HG02763 (cell line): ENCODE measurements at regions not wholly inside any gene's neighbourhood (a gene's known extent, or its start where the extent isn't known, plus 50 kb on each side); places are given as distances from the start of the nearest gene placed in this dataset.

Experiments used
- ATAC-seq: cut with Tn5 transposase; IDR thresholded peaks from one replicate; pipeline ENCODE4 v1.9.1; 2021; ENCODE audit warnings: mild to moderate bottlenecking, moderate library complexity; ENCODE audit not compliant: unreplicated experiment

DNA sequence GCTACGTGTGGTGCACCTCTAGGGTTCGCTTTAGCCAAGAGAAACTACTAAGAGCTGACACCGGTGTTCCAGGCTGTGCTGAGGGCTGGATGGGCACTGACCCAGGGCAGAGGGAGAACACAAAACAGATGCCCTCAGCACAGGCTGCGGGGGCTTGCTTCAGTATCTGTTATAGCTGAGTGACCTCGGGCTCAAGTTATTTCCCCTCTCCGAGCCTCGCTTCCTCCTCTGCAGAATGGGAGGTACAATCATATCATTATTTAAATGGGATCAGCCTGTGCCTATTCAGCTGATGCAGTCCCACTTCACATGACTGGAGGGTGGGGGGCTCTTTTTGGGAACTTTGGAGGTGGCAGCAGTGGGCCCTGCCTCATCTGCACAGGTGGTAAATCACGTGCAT is 156.1 kb upstream of the APCDD1 start:
- ATAC-seq = no peak

DNA sequence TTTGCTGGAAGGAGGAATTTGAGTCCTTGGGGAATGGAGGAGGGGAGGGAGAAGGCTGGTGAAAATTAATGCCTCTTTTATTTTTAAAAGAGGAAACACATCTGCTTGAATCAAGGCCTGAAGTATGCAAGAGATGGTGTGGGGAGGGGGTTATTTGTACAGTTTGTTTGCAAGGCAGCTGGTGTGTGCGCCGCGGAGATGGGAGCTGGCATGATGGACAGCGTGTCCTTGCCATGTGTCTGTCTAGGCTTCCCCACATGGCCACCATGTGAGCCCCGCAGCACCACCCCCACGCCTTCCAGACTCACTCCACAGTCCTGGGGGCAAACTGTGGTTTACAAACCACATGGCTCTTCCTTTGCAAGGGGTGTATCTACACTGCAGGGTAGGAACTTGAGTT is 154.8 kb upstream of the APCDD1 start:
- no peak for ATAC-seq

DNA sequence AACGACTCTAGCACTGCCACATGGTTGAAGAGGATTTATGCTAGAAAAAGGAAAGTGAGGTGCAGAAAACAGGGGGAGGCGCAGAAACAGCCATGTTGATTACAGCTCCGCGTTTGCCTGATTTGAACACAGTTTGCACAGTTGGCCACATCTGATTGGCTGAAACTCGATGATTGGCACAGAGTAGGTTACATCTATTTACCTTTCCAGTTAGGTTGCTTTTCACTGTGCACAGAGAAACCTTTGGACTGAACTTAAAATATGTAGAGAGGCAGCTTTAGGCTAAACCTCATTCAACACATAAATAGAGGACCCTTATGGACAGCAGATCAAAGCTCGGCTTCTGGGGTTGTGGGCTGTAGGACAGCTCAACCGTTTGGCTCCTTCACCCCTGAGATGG is 153.7 kb upstream of the APCDD1 start:
- ATAC-seq = no peak

DNA sequence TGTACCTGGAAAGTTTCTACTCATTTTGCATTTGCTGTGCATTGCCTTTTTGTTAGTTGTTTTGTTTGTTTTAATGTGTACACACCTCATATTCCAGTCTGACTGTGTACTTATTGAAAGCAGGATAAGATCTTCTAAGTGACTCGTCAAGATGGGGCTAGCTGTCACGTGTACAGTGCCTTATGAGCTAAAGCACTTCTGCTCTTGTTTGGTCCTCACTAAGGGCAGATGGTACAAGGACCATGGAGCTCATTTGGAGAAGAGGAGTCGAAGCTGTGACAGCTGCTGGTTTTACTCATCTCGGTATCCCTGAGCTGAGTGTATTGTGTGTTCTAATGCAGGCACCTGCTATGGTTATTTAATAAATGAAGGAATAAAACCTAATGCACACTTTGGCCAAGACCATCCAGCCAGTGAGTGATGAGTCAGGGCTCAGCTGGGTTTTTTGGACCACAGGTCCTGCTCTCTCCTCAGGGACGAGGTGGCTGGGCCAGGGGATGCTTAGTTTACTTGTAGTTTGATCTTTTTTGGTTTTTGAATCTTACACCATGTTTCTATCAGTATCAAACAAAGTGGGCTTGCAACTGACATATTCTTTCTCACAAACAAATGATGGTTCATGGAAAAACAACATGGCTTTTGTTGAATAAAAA is 152.5 kb upstream of the APCDD1 start:
- no peak for ATAC-seq

DNA sequence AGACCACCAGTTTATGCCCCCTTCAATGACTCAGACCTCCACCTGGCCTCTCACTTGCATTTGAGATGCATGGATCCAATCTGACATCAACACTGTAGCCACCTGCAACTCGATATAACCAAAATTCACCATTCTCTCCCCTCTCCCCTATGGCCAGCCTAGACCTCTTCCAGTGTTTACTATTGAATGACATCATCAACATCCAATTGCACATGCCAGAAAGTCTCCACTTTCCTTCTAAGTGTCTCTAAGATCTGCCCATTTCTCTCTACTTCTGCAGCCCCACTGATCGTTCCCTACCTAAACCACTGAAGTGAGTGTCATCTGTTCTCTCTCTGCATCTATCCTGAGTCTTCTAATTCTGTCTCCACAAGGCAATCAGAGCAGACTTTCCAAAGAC is 151.3 kb upstream of the APCDD1 start:
- no peak for ATAC-seq

DNA sequence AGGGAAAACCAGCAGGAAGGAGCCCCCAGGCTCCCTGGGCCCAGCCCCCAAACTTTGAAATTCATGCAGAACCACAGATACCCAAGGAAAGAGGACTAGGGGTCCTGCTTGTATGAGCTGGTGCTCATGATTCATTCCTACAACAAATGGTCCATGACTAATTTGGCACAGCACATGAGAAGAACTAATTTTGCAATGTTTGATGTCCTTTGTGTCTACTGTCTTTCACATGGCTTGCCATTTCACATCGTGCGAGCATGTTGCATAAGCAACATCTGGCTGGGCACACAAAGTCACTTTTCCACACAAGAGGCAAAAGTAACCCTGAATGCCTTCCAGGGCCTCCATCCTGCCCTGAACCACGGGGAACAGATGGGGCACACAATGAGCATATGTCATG is 149.6 kb upstream of the APCDD1 start:
- ATAC-seq = no peak

DNA sequence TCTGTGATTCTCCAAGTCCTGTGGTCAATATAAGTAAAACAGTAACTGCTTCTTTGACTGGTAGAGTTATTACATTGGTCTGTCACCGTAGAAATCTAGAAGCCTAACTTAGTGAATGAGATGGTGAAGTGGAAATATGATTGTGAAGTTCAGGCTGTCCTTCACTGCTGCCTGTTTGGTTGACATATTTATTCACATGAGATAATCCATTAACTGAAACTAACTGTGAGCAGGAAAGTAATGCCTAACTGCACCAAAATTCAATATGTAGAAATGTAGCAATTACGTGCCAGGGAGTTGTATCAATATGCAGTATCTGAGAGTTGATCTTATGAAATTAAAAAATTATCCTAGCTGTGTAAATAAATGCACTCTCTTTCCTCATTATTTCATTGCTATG is 147.7 kb upstream of the APCDD1 start:
- no peak for ATAC-seq

DNA sequence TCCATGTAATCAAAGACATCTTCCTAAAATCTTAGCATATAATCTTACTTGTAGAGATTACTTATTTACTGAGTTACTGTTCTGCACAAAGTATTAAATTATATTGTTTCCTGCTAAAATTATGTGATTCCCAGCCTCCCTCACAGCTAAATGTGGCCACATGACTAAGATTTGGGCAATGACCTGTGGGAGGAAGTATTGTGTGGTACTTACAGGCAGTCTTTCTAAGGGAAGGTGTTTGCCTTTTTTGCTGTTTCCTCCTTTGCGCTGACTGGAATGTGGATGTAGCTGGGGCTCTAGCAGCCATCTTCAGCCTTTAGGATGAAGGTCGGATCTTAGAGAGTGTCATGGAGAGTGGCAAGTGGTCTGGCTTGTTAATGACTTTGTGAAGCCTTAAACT is 146.3 kb upstream of the APCDD1 start:
- ATAC-seq = no peak

DNA sequence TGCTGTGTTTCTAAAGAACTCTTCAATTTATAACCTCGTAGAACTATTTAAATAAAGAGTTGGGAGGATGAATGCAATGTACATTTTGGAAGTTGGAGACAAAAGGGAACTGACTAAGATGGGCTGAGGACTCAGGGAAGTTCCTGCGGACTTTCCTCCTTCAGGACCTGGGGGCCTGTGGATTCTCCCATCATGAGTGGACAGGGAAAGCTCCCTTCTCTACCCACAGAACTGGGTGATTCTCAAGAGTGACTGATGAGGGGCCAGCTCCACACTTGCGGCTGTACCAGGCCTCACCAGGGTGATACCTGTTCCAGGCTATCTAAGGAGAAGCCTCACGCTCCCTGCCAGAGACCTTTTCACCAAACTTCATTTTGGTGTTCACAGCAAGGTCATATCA is 143.8 kb upstream of the APCDD1 start:
- no peak for ATAC-seq

DNA sequence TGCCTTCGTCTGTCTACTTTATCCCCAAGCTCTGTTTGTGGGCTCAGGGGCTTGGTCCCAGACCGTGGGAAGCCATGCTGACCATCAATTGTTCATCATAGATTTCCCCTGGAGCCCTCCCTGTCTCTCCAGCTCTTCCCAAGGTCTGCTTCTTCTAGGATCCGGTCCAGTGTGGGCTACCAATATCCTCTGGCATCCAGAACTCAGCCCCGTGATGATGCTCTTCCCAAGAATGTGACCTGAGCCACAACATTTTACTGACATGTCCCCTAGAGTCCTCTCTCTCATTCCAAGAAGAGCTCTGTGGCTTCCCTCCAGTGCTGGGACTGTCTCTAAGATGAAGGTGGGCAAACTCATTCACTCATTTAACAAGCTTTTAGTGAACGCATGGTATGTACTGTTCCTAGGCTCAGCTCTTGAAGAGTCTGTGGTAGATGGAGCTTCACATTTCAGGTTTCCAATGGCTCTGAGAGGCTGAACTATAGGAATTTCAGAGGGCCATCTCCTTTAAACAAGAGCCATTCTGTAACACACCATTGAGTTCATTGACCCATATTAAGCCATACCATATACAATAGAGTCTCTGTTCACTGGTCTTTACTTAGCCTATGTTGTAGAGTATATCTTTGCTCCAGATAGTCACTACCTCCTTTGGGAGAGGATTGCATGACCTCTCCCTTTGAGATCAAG is 142.0 kb upstream of the APCDD1 start:
- ATAC-seq = no peak

DNA sequence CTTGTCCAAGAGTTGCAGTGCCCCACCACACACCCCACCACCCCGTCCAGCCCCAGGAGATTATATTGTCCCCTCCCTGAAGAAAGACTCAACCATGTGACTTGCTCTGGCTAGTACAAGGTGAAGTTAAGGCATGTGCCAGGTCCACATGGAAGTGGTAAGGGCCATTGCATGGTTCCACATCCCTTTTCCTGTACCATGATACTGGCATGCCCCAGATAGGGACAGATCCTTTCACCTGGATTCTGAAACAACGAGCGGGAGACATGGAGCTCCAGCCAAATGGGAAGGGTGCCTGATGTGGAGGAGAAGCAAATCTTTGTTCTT is 141.5 kb upstream of the APCDD1 start:
- no peak for ATAC-seq

DNA sequence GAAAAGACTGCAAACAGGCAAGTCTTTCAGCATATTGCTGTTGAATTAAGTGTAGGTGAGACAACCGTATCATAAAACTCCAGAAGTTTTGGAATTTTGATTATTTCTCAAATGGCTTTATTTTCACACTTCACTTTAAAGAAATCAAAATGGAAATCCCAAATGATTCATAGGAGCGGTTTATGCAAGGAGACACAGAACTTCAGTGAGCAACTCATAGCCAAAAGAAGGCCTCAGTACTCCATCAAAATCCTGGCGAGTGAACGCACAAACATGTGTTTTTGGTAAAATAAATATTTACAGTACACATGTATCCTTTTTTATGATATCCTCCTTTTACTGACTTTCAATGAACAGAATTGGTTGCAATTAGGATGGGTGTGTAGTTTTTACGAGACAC is 140.4 kb upstream of the APCDD1 start:
- no peak for ATAC-seq

DNA sequence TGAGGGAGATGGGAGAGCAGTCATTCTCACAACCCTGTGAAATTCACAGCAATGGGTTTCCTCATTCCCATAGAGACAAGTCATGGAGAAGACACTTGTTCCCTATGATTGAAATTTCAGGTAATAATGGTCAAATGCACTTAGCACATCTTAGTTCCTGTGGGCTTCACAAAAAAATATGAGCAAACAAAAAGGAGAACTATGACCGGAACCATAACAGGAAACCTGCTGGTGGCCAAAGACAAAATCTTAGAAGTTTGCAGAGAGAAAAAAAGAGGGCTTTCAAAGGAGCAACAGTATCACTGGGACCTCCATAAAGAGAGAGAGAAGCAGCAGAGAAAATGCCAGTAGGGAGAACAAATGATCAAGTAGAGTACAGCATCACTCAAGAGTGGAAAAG is 138.9 kb upstream of the APCDD1 start:
- no peak for ATAC-seq

DNA sequence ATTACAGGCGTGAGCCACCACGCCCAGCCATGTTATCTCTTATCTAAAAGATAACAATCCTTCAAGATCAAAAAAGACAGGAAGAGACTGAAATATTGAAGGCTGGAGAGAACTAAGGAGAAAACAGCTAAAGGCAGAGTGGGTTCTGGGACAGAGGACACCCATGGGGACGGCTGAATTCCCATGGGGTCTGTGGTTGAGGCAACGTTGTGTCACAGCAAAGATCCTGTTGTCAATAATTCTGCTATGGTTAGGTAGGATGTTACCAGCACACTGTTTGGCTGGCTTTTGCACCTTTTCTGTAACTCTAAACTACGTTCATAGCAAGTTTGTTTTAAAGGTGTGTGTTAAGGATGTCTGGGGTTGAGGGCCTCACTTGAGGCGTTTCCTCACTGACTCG is 137.7 kb upstream of the APCDD1 start:
- ATAC-seq = no peak

DNA sequence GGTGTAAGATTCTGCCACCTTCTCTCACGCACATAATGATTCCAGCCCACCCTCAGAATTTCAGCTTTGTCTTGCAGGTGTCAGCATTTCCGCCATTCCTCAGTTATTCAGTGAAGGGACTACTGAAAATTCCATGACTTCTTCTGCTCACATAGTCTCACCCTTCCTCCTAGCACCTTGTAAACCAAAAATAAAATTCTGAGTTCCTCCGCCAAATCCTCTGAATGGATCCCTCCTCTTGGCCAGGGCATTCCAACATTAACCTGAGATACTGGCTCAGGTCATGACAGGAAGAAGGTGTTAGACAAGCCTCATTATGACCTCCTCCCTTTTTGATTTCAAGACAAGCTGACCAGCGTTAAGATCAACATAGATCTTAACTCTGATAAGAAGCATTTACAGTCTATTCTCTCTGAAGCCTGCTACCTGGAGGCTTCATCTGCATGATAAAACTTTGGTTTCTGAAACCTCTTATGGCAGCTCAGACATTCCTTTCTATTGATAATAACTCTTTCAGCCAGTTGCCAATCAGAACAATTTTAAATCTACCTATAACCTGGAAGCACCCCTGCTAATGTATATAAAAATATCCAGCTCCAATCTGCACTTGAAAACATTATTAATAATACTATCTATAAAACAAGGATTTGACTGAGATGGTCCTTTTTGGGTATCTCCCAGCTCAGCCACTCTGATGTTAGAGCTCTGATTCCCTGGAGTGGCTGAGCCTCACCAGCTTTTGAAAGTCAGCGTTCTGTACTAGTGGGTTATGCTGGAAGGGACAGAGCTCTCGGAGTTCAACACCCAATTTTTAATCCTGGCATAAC is 136.4 kb upstream of the APCDD1 start:
- ATAC-seq = no peak

DNA sequence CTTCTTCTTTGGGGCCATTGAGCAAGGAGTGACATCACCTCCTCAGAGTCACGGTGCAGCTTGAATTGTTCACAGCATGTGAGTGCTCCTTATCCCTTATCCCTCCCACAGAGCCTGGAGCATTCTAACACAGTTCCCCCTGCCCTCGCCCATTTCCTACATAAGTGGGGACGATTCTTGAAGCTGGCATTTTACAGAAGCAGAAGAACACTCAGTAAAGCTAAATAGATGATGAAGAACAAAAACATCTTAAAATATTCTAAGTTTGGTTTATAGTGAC is 135.8 kb upstream of the APCDD1 start:
- ATAC-seq = no peak

DNA sequence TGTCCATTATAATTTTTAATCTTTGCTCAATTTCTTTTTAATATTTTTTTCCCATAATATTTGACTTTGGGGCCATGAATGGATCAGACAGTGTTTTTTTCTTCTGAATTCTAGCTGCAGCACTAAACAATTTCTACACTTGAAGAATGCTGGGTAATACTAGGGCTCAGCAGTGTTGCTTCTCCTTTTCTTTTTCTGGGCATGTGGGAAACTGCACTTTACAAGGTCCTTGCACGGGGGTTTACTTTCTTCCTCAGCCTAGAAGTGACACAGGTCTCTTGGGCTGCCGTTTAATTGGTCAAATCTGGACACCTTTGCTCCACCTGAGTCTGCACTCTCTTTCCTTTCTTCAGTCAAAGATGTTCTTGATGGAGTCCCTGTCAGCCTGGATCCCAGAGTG is 135.4 kb upstream of the APCDD1 start:
- ATAC-seq = no peak

DNA sequence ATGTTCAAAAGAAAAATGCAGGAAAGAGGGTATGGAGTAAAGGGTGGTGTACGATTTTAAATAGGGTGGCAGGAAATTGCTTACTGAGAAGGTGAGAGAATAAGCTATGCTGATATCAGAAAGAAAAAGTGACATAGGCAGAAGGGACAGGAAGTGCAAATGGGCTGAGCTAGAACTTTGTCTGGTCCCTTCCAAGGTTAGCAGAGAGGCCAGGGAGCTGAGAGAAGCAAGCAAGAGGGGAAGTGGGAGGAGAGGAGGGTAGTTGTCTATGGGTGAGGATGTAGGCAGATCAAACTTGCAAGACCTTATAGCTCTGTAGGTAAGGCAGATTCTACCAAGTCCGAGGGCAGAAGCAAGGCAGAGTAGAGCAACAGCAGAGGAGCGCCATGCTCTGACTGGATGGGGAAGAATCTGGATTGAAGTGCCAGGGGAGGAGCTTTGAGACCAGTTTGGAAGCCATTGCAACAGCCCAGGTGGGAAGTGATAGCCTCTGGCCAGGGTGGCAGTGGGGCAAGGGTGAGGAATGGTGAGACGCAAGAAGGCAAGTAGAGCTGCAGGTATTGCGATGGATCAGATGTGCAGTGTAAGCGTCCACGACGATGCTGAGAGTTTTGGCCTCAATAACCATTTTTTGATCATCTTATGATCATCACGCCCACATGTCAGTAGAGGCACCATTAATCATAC is 134.4 kb upstream of the APCDD1 start:
- no peak for ATAC-seq

DNA sequence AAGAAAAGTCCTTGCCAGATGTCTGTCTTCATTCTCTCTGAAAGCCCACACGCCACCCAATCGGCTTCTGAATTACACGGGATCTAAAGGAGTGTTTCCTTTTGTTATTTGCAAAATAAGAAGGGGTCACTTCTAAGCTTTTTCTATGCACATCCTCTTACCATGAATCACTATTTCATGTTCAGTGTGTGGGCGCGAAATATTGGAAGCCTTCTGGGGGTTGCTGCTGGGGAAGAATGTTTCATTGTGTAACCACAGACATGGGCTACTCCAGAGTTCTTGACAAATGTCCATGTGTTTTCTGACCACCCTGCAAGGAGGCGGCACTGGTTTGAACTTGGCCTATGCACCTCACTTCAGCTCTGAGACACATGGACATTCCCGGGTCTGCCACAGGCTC is 133.6 kb upstream of the APCDD1 start:
- no peak for ATAC-seq

DNA sequence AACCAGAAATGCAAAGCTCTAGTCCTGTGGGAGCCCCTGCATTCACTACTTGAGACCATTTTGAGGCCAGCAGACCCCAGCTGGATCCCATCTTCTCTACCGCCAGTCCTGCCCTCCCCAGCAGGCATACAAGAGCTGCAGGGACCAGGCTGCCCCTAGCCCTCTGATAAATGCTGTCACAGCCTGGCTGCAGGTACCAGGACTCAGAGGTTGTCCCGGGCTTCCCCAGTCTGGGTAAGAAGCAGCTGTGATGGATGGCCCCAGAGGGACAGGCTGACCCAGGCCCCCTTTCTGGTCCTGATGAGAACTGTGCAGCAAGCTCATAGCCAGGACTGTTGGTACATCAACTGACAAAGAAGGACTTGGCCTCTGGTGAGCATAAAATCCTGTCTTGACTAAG is 132.9 kb upstream of the APCDD1 start:
- ATAC-seq = no peak

DNA sequence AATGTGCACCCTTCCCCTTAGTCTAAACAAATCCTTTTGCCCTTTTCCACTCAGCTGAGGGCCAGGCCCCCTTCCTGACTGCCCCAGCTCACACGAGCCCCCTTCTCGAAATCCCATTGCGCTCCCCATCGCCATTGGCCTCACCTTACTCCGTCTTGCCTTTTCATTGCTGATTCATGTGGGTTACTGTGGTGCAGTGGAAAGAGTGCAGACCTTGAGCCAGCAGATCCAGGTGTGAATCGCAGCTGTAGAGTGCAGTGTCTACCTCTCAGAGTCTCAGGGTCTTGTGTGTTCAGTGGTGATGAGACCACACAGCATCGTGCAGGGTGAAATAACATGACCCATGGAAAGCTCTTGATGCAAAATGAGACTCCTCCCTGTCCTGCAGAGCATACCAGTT is 132.4 kb upstream of the APCDD1 start:
- ATAC-seq = no peak

DNA sequence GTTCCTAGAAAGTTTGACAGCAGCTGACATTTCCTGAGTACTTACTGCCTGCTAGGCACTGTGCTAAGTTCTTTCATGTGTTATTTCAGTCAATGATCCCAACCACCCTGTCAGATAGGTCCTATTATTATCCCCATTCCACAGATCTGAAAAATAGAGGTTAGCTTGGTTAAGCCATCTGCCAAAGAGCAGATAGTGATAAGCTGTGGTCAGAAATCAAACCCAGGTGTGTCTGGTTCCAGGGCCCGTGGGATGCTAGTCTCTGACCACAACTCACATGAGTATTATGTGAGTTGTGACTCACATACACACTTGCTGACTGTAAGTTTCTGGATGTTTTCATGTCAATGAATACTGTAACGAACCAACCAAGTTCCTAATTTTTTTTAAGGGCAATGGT is 132.0 kb upstream of the APCDD1 start:
- ATAC-seq = no peak
